GM12873 (cell line): ENCODE measurements at regions not wholly inside any gene's neighbourhood (a gene's known extent, or its start where the extent isn't known, plus 50 kb on each side); places are given as distances from the start of the nearest gene placed in this dataset.

Experiments used
- TF ChIP-seq, protein P1 (sequence below): IDR thresholded peaks from 2 replicates; pipeline ENCODE4 v1.5.1; 2012; ENCODE audit warnings: low read depth, mild to moderate bottlenecking, moderate library complexity, low read length, control low read depth; ENCODE audit not compliant: insufficient read depth; ENCODE audit errors: missing control alignments

DNA sequence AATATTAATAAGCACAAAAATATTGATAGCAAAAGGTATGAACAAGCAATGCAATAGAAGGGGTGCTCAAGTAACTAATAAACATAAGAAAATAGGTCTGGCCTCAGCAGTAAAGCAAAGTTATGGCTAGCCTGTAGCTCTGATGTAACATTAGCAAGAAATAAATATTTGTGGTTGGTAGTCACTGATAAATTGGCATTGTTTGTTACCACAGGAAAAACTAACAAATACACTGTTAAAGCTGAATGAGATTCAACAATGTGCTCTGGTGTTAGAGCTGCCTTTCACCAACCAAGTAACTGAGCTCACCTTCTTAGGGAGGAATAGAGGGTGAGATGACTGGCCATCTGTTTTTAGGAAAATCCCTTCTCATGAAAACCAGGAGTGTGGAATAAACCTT, 71.4 kb downstream of the AREG start:
- TF ChIP-seq, protein P1, sequence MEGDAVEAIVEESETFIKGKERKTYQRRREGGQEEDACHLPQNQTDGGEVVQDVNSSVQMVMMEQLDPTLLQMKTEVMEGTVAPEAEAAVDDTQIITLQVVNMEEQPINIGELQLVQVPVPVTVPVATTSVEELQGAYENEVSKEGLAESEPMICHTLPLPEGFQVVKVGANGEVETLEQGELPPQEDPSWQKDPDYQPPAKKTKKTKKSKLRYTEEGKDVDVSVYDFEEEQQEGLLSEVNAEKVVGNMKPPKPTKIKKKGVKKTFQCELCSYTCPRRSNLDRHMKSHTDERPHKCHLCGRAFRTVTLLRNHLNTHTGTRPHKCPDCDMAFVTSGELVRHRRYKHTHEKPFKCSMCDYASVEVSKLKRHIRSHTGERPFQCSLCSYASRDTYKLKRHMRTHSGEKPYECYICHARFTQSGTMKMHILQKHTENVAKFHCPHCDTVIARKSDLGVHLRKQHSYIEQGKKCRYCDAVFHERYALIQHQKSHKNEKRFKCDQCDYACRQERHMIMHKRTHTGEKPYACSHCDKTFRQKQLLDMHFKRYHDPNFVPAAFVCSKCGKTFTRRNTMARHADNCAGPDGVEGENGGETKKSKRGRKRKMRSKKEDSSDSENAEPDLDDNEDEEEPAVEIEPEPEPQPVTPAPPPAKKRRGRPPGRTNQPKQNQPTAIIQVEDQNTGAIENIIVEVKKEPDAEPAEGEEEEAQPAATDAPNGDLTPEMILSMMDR = no peak

DNA sequence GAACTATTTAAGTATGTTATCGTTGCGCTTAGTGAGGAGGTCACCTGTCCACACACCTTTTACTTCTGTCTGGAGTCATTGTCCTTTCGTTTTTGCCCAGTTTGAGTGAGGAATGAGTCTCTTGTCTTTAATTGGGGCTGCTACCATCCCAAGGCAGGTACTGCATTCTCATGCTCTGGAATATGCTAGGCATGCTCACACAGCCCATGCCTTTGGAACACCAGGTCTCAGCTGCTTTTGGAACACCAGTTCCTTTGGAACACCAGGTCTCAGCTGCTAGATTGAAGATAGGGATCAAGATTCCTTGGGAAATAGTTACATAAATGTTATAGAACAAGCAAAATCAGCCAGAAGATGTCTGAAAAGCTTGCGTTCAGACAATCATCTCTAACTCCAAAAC, 73.1 kb downstream of the AREG start:
- TF ChIP-seq, protein P1 = no peak

GRCh38 chr4:74522251-74522991, 77.5 kb downstream of the AREG start:
- TF ChIP-seq, protein P1 = no peak

- TF ChIP-seq, protein P1 = no peak
These were observed 78.2 kb downstream of the AREG start for GRCh38 chr4:74523096-74523495.

- TF ChIP-seq, protein P1 = no peak
These were observed 80.0 kb downstream of the AREG start for GRCh38 chr4:74524985-74525384.

GRCh38 chr4:74527049-74527448, 82.1 kb downstream of the AREG start:
- TF ChIP-seq, protein P1 = no peak

- TF ChIP-seq, protein P1 = no peak
These were observed 83.2 kb downstream of the AREG start for GRCh38 chr4:74528178-74528577.
